Thyroid gland (tissue), 4 donors: ENCODE measurements at regions not wholly inside any gene's neighbourhood (a gene's known extent, or its start where the extent isn't known, plus 50 kb on each side); places are given as distances from the start of the nearest gene placed in this dataset.
"Not testable (repeated sequence)": the region's sequence is repeated elsewhere in the genome, so short reads cannot be mapped to it uniquely, and the experiment has no call there.

ENCODE experiments used
- DNase-seq, 2 donors: peaks; one replicate each; pipeline ENCODE4 v3.0.0-alpha.2; 2019
- H3K27ac ChIP-seq, 3 donors: fragments of 200-600 bp; sonication (generic); 1 replicate in 2 of 3; 2 replicates in 1 of 3; pipeline ENCODE4 v1.5.1; 2016 to 2019; ENCODE audit warnings: mild to moderate bottlenecking in 1 of 3, moderate library complexity in 1 of 3
- H3K27me3 ChIP-seq: fragments of 200-600 bp; sonication (generic); one replicate; pipeline ENCODE4 v1.5.1; 2019
- H3K36me3 ChIP-seq, 2 donors: fragments of 200-600 bp; sonication (generic); one replicate each; pipeline ENCODE4 v1.5.1; 2016 to 2019
- H3K4me1 ChIP-seq, 2 donors: fragments of 200-600 bp; sonication (generic); one replicate each; pipeline ENCODE4 v1.5.1; 2017 to 2019
- H3K4me3 ChIP-seq, 3 donors: fragments of 200-600 bp; sonication (generic); replicated peaks in 1 of 3; 1 replicate in 2 of 3; 2 replicates in 1 of 3; pipeline ENCODE4 v1.5.1; 2016; ENCODE audit warnings: mild to moderate bottlenecking in 1 of 3
- H3K9me3 ChIP-seq: fragments of 200-600 bp; sonication (generic); one replicate; pipeline ENCODE4 v1.5.1; 2017
- CTCF ChIP-seq, 6 experiments: fragments of 200-600 bp in 3 of 6; fragments of 450-650 bp in 3 of 6; sonication (generic) in 3 of 6; IDR thresholded peaks; one replicate each; pipeline ENCODE4 v1.5.1; 2016 to 2019; ENCODE audit warnings: antibody characterized with exemption in 6 of 6, mild to moderate bottlenecking in 2 of 6, inconsistent platforms in 1 of 6, moderate library complexity in 1 of 6
- POLR2A ChIP-seq, 2 donors: fragments of 450-650 bp; IDR thresholded peaks; one replicate each; pipeline ENCODE4 v1.6.1; 2017; ENCODE audit warnings: antibody characterized with exemption in 2 of 2, mild to moderate bottlenecking in 2 of 2, moderate library complexity in 1 of 2
- WGBS, 2 donors: methylation state at CpG; one replicate each; pipeline ENCODE4 v1.1.5; 2017; 5-methylcytosine and 5-hydroxymethylcytosine counted together
- intact Hi-C: fragments of 100-400 bp; cut with DNase I; formaldehyde crosslinking; loops from one replicate; pipeline ENCODE4 v1.15.1; 2023

GRCh38 chr5:54795284-54795683 lies 190.1 kb downstream of the ESM1 start:
- no peak for DNase-seq
- Histone ChIP-seq H3K36me3 (no peaks in the 10 kb centered on the region), H3K4me1 (no peaks in the 10 kb centered on the region), H3K27ac (no peak overlapping the region), H3K27me3 (no peaks in the 10 kb centered on the region), H3K4me3 (no peak overlapping the region), H3K9me3 (no peaks in the 10 kb centered on the region)
- TF ChIP-seq POLR2A (IDR thresholded peaks at IDR 0.05) = no peak
- intact Hi-C loops = no loop called here

GRCh38 chr5:54794135-54794975 lies 191.0 kb downstream of the ESM1 start:
- Histone ChIP-seq H3K9me3 (no peaks in the 10 kb centered on the region), H3K27ac (no peak overlapping the region), H3K27me3 (no peaks in the 10 kb centered on the region), H3K4me3 (no peak overlapping the region), H3K36me3 (no peaks in the 10 kb centered on the region), H3K4me1 (no peaks in the 10 kb centered on the region)
- WGBS, 2 donors = 88 to 96% methylated on average over 7 of the region's 7 CpGs
- TF ChIP-seq POLR2A (IDR thresholded peaks at IDR 0.05) (no peak), CTCF (IDR thresholded peaks at IDR 0.05) (no peak)
- intact Hi-C loops = no loop called here
- DNase-seq = no peak

GRCh38 chr5:54793468-54794134 lies 191.8 kb downstream of the ESM1 start:
- no peak for DNase-seq
- no peak overlapping the region for H3K27ac ChIP-seq
- no peaks in the 10 kb centered on the region for H3K4me1 ChIP-seq
- intact Hi-C loops = no loop called here
- H3K4me3 ChIP-seq = no peak overlapping the region
- 87% methylated on average over 4 of the region's 4 CpGs for WGBS, 2 donors
- TF ChIP-seq CTCF (IDR thresholded peaks at IDR 0.05) = no peak
- TF ChIP-seq POLR2A (IDR thresholded peaks at IDR 0.05) = no peak
- no peaks in the 10 kb centered on the region for H3K36me3 ChIP-seq
- H3K9me3 ChIP-seq = no peaks in the 10 kb centered on the region
- no peaks in the 10 kb centered on the region for H3K27me3 ChIP-seq

- WGBS, 2 donors = 36 to 42% methylated on average over 2 of the region's 2 CpGs
- H3K4me3 ChIP-seq = no peak overlapping the region
- no peak overlapping the region for H3K27ac ChIP-seq
- intact Hi-C loops = no loop called here
- TF ChIP-seq POLR2A (IDR thresholded peaks at IDR 0.05) (no peak), CTCF (IDR thresholded peaks at IDR 0.05) (no peak)
- H3K4me1 ChIP-seq = no peaks in the 10 kb centered on the region
- H3K27me3 ChIP-seq = no peaks in the 10 kb centered on the region
- no peak for DNase-seq
- H3K9me3 ChIP-seq = no peaks in the 10 kb centered on the region
- H3K36me3 ChIP-seq = no peaks in the 10 kb centered on the region
Observed at GRCh38 chr5:54792611-54793404, 192.6 kb downstream of the ESM1 start.

DNA sequence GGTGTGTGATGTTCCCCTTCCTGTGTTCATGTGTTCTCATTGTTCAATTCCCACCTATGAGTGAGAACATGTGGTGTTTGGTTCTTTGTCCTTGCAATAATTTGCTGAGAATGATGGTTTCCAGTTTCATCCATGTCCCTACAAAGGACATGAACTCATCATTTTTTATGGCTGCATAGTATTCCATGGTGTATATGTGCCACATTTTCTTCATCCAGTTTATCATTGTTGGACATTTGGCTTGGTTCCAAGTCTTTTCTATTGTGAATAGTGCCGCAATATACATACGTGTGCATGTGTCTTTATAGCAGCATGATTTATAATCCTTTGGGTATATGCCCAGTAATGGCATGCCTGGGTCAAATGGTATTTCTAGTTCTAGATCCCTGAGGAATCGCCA lies 197.5 kb downstream of the ESM1 start:
- intact Hi-C loops, H3K36me3 ChIP-seq, DNase-seq, H3K4me1 ChIP-seq, H3K27ac ChIP-seq, H3K9me3 ChIP-seq, H3K27me3 ChIP-seq, H3K4me3 ChIP-seq: not testable (repeated sequence)
- 96 to 98% methylated on average over 3 of the region's 3 CpGs for WGBS, 2 donors
